ENCODE measurements at regions not wholly inside any gene's neighbourhood (a gene's known extent, or its start where the extent isn't known, plus 50 kb on each side); places are given as distances from the start of the nearest gene placed in this dataset.
A peak's percentile ranks its signal among the peaks of the same experiment; 100 is the strongest.

GRCh38 chr2:150895968-150896367 lies 365.7 kb downstream of the RBM43 start:
- DNase-seq (no peak), ATAC-seq (no peak)
- no peaks in the 10 kb centered on the region for H3K4me1 Mint-ChIP-seq
- H3K27ac Mint-ChIP-seq, result no peak overlapping the region
- peaks cover 0 to under 1% of the 10 kb centered on the region in 2 donors for H3K9me3 Mint-ChIP-seq
- no peaks in the 10 kb centered on the region for H3K27me3 Mint-ChIP-seq
- H3K4me3 Mint-ChIP-seq, result no peak overlapping the region

GRCh38 chr2:150889141-150889540 lies 372.5 kb downstream of the RBM43 start:
- no peak overlapping the region for H3K27ac Mint-ChIP-seq
- no peak for DNase-seq

GRCh38 chr2:150888337-150888736 lies 373.3 kb downstream of the RBM43 start:
- Mint-ChIP-seq H3K4me3 (no peak overlapping the region), H3K4me1 (no peaks in the 10 kb centered on the region), H3K27ac (no peak overlapping the region), H3K27me3 (peaks cover 21% of the 10 kb centered on the region), H3K9me3 (peaks cover 7% of the 10 kb centered on the region in 2 donors)
- DNase-seq, result no peak
- no peak for ATAC-seq

More at GRCh38 chr2:150889141-150889540, 372.5 kb downstream of the RBM43 start:
- no peak for ATAC-seq
- H3K27me3 Mint-ChIP-seq, result peaks cover 21% of the 10 kb centered on the region
- H3K4me3 Mint-ChIP-seq, result no peak overlapping the region
- H3K9me3 Mint-ChIP-seq, result peaks cover 7% of the 10 kb centered on the region in 2 donors
- no peaks in the 10 kb centered on the region for H3K4me1 Mint-ChIP-seq

GRCh38 chr2:150887926-150888325 lies 373.7 kb downstream of the RBM43 start:
- ATAC-seq, result no peak
- Mint-ChIP-seq H3K9me3 (peaks cover 7% of the 10 kb centered on the region in 2 donors), H3K27me3 (peaks cover 21% of the 10 kb centered on the region), H3K4me1 (no peaks in the 10 kb centered on the region), H3K4me3 (no peak overlapping the region), H3K27ac (no peak overlapping the region)
- no peak for DNase-seq

- H3K27me3 Mint-ChIP-seq, result peaks cover 27% of the 10 kb centered on the region
- H3K4me1 Mint-ChIP-seq, result no peaks in the 10 kb centered on the region
- ATAC-seq (no peak), DNase-seq (no peak)
- no peak overlapping the region for H3K4me3 Mint-ChIP-seq
- peaks cover 7% of the 10 kb centered on the region in 2 donors for H3K9me3 Mint-ChIP-seq
- H3K27ac Mint-ChIP-seq, result no peak overlapping the region
Measured at GRCh38 chr2:150885774-150886386, 375.8 kb downstream of the RBM43 start.

- Mint-ChIP-seq H3K4me1 (no peaks in the 10 kb centered on the region), H3K9me3 (peaks cover 7% of the 10 kb centered on the region in 2 donors), H3K4me3 (no peak overlapping the region), H3K27me3 (peaks cover 29% of the 10 kb centered on the region), H3K27ac (peak overlapping the region in 1 of 2 donors; percentile 2)
- DNase-seq, result no peak
- ATAC-seq, result no peak
Measured at GRCh38 chr2:150885236-150885635, 376.4 kb downstream of the RBM43 start.

- DNase-seq, result no peak
- H3K9me3 Mint-ChIP-seq, result peaks cover 7% of the 10 kb centered on the region in 2 donors
Measured at GRCh38 chr2:150883613-150883895, 378.1 kb downstream of the RBM43 start.

GRCh38 chr2:150882751-150883612 lies 378.7 kb downstream of the RBM43 start:
- H3K4me1 Mint-ChIP-seq, result no peaks in the 10 kb centered on the region
- ATAC-seq, result no peak

More at GRCh38 chr2:150883613-150883895, 378.1 kb downstream of the RBM43 start:
- no peak overlapping the region for H3K27ac Mint-ChIP-seq
- H3K4me1 Mint-ChIP-seq, result no peaks in the 10 kb centered on the region
- ATAC-seq, result no peak
- no peak overlapping the region for H3K4me3 Mint-ChIP-seq
- H3K27me3 Mint-ChIP-seq, result peaks cover 31% of the 10 kb centered on the region

GRCh38 chr2:150880986-150881385 lies 380.7 kb downstream of the RBM43 start:
- Mint-ChIP-seq H3K9me3 (peaks cover 7% of the 10 kb centered on the region in 2 donors), H3K4me3 (no peak overlapping the region), H3K27ac (no peak overlapping the region), H3K4me1 (no peaks in the 10 kb centered on the region), H3K27me3 (peaks cover 31% of the 10 kb centered on the region)
- ATAC-seq (no peak), DNase-seq (no peak)

More at GRCh38 chr2:150882751-150883612, 378.7 kb downstream of the RBM43 start:
- H3K27ac Mint-ChIP-seq, result no peak overlapping the region
- H3K4me3 Mint-ChIP-seq, result no peak overlapping the region
- peaks cover 7% of the 10 kb centered on the region in 2 donors for H3K9me3 Mint-ChIP-seq
- no peak for DNase-seq
- peaks cover 31% of the 10 kb centered on the region for H3K27me3 Mint-ChIP-seq

GRCh38 chr2:150878356-150878755 lies 383.3 kb downstream of the RBM43 start:
- Mint-ChIP-seq H3K4me3 (no peak overlapping the region), H3K9me3 (no peaks in the 10 kb centered on the region), H3K27me3 (peaks cover 17% of the 10 kb centered on the region), H3K27ac (peak overlapping the region in 1 of 2 donors; percentile 55), H3K4me1 (no peaks in the 10 kb centered on the region)
- ATAC-seq, result no peak
- no peak for DNase-seq

GRCh38 chr2:150876251-150876950 lies 385.3 kb downstream of the RBM43 start:
- no peaks in the 10 kb centered on the region for H3K9me3 Mint-ChIP-seq
- H3K4me3 Mint-ChIP-seq, result no peak overlapping the region
- no peak for ATAC-seq
- H3K27ac Mint-ChIP-seq, result no peak overlapping the region
- H3K27me3 Mint-ChIP-seq, result peaks cover 16% of the 10 kb centered on the region
- no peaks in the 10 kb centered on the region for H3K4me1 Mint-ChIP-seq
- DNase-seq, result no peak

- Mint-ChIP-seq H3K4me3 (no peak overlapping the region), H3K9me3 (no peaks in the 10 kb centered on the region), H3K27me3 (no peaks in the 10 kb centered on the region), H3K4me1 (no peaks in the 10 kb centered on the region), H3K27ac (no peak overlapping the region)
- DNase-seq (no peak), ATAC-seq (no peak)
Measured at GRCh38 chr2:150873396-150873772, 385.9 kb upstream of the RND3 start.

GRCh38 chr2:150872756-150873395 lies 385.4 kb upstream of the RND3 start:
- H3K4me3 Mint-ChIP-seq, result no peak overlapping the region
- H3K4me1 Mint-ChIP-seq, result no peaks in the 10 kb centered on the region
- H3K27me3 Mint-ChIP-seq, result no peaks in the 10 kb centered on the region
- H3K9me3 Mint-ChIP-seq, result no peaks in the 10 kb centered on the region
- no peak for ATAC-seq
- H3K27ac Mint-ChIP-seq, result no peak overlapping the region
- no peak for DNase-seq

GRCh38 chr2:150866431-150866830 lies 379.0 kb upstream of the RND3 start:
- ATAC-seq (no peak), DNase-seq (no peak)
- Mint-ChIP-seq H3K9me3 (peaks cover 0 to 11% of the 10 kb centered on the region in 2 donors), H3K4me3 (no peak overlapping the region), H3K27ac (no peak overlapping the region), H3K4me1 (no peaks in the 10 kb centered on the region), H3K27me3 (no peaks in the 10 kb centered on the region)

GRCh38 chr2:150863691-150864090 lies 376.2 kb upstream of the RND3 start:
- Mint-ChIP-seq H3K4me3 (no peak overlapping the region), H3K4me1 (no peaks in the 10 kb centered on the region), H3K27ac (no peak overlapping the region), H3K9me3 (peaks cover 0 to 11% of the 10 kb centered on the region in 2 donors), H3K27me3 (no peaks in the 10 kb centered on the region)
- DNase-seq (no peak), ATAC-seq (peak; percentile 23)

All from stimulated activated naive CD8-positive, alpha-beta T cell treated with anti-CD3 and anti-CD28 coated beads, Interleukin-15, amount 100 ng/mL, for 72 hours (primary cell).